ENCODE measurements at regions not wholly inside any gene's neighbourhood (a gene's known extent, or its start where the extent isn't known, plus 50 kb on each side); places are given as distances from the start of the nearest gene placed in this dataset.

GRCh38 chr5:122576256-122577016 is 198.4 kb upstream of the SNX2 start:
- Histone ChIP-seq H3K9me3 (no peaks in the 10 kb centered on the region), H3K27ac (no peak overlapping the region), H3K36me3 (no peaks in the 10 kb centered on the region), H3K4me3 (no peak overlapping the region), H3K27me3 (no peaks in the 10 kb centered on the region), H3K4me1 (no peaks in the 10 kb centered on the region)
- TF ChIP-seq, protein P1, sequence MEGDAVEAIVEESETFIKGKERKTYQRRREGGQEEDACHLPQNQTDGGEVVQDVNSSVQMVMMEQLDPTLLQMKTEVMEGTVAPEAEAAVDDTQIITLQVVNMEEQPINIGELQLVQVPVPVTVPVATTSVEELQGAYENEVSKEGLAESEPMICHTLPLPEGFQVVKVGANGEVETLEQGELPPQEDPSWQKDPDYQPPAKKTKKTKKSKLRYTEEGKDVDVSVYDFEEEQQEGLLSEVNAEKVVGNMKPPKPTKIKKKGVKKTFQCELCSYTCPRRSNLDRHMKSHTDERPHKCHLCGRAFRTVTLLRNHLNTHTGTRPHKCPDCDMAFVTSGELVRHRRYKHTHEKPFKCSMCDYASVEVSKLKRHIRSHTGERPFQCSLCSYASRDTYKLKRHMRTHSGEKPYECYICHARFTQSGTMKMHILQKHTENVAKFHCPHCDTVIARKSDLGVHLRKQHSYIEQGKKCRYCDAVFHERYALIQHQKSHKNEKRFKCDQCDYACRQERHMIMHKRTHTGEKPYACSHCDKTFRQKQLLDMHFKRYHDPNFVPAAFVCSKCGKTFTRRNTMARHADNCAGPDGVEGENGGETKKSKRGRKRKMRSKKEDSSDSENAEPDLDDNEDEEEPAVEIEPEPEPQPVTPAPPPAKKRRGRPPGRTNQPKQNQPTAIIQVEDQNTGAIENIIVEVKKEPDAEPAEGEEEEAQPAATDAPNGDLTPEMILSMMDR (IDR thresholded peaks at IDR 0.05): no peak
- TF ChIP-seq POLR2AphosphoS5 (IDR thresholded peaks at IDR 0.05) (no peak), EP300 (IDR thresholded peaks at IDR 0.05) (no peak), POLR2A (IDR thresholded peaks at IDR 0.05) (no peak)
- no peak for ATAC-seq
- WGBS, 2 donors (ENCODE audit: low coverage in 1 of 2): 57 to 87% methylated on average over 1 to 3 of the region's 3 CpGs

DNA sequence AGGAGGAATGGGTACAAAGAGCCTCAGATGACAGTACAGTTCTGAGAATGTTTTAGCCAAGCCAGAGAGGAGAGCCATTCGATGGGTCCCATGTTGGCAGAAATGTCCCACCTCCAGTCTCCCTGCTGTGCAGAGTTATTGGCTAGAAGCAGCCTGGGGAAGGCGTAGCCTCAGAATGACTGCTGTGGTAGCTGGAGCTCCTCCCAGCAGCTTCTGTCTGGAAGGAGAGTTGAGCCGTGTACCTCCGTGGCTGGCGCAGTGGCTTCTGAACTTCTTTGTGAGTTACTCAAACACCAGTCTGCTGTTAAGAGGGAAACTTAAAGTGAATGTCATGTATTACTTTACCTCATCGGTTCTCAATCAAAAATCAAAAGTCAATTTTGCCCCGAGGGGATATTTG is 193.3 kb upstream of the SNX2 start:
- Histone ChIP-seq H3K9me3 (no peaks in the 10 kb centered on the region), H3K4me3 (no peak overlapping the region), H3K36me3 (no peaks in the 10 kb centered on the region), H3K4me1 (no peaks in the 10 kb centered on the region), H3K27ac (no peak overlapping the region), H3K27me3 (no peaks in the 10 kb centered on the region)
- no peak for ATAC-seq
- 65% methylated on average over 6 of the region's 7 CpGs; no CpG with 5 or more reads in 1 of the 2 donors for WGBS, 2 donors (ENCODE audit: low coverage in 1 of 2)
- TF ChIP-seq POLR2A (IDR thresholded peaks at IDR 0.05): no peak

DNA sequence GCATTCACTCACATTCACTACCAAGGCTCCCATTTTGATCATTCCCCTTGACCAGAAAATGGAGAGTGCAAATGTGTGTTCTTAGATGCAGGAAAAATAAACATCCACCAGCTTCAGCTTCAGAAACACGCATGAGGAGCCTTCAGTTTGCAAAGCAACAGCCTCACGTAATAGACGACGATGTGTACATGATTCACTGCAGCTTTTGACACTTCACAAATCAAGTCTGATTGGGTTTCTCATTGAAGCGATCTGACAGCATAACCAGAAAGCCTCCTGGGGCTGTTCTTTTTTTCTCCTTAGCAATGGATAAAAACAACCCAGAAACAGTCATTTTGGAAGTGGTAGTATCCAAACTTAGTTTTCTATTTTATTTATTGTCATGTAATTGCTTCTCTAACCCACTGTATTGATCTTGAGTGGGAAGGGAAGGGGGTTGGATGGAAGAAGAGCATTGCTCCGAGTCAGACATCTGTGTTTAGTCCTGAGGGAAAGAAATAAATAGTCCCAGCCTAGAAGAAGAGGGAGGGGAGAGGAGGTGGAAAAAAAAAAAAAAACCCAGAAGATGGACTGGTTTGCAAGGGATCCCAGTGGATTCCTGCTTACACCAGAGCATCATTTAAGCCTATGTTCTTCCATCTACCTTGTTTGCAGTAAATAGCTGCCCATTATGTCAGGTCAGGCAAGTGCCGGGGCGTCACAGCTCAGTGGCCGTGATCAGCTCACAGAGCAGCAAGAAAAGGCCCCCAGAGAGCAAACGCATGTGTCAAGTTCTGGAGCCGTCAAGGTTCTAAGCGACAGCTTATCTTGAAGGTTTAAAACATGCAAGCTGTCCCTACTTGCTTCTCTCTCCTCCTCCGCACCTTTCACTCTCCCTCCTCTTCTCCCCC is 190.2 kb upstream of the SNX2 start:
- H3K27me3 ChIP-seq: no peaks in the 10 kb centered on the region
- no peaks in the 10 kb centered on the region for H3K9me3 ChIP-seq
- H3K4me3 ChIP-seq: no peak overlapping the region
- H3K4me1 ChIP-seq: no peaks in the 10 kb centered on the region
- no peak for ATAC-seq
- no peaks in the 10 kb centered on the region for H3K36me3 ChIP-seq
- 32 to 42% methylated on average over 13 of the region's 13 CpGs for WGBS, 2 donors (ENCODE audit: low coverage in 1 of 2)
- TF ChIP-seq POLR2A (IDR thresholded peaks at IDR 0.05) (no peak), EP300 (IDR thresholded peaks at IDR 0.05) (no peak)
- TF ChIP-seq, protein P1 (IDR thresholded peaks at IDR 0.05): no peak
- H3K27ac ChIP-seq: no peak overlapping the region

GRCh38 chr5:122585371-122585770 is 189.5 kb upstream of the SNX2 start:
- H3K4me3 ChIP-seq: no peak overlapping the region
- no peaks in the 10 kb centered on the region for H3K4me1 ChIP-seq
- H3K27me3 ChIP-seq: no peaks in the 10 kb centered on the region
- 68 to 80% methylated on average over 1 to 2 of the region's 2 CpGs for WGBS, 2 donors (ENCODE audit: low coverage in 1 of 2)
- TF ChIP-seq, protein P1 (IDR thresholded peaks at IDR 0.05): no peak
- TF ChIP-seq POLR2AphosphoS5 (IDR thresholded peaks at IDR 0.05) (no peak), EP300 (IDR thresholded peaks at IDR 0.05) (no peak)
- H3K36me3 ChIP-seq: no peaks in the 10 kb centered on the region
- H3K9me3 ChIP-seq: no peaks in the 10 kb centered on the region
- no peak overlapping the region for H3K27ac ChIP-seq
- no peak for ATAC-seq

- Histone ChIP-seq H3K27ac (no peak overlapping the region), H3K9me3 (no peaks in the 10 kb centered on the region), H3K36me3 (no peaks in the 10 kb centered on the region), H3K4me3 (no peak overlapping the region), H3K4me1 (no peaks in the 10 kb centered on the region), H3K27me3 (no peaks in the 10 kb centered on the region)
- no peak for ATAC-seq
- 43 to 64% methylated on average over 1 of the region's 1 CpG for WGBS, 2 donors (ENCODE audit: low coverage in 1 of 2)
- no peak for TF ChIP-seq POLR2A (IDR thresholded peaks at IDR 0.05)
Observed at GRCh38 chr5:122586351-122586750, 188.5 kb upstream of the SNX2 start.

DNA sequence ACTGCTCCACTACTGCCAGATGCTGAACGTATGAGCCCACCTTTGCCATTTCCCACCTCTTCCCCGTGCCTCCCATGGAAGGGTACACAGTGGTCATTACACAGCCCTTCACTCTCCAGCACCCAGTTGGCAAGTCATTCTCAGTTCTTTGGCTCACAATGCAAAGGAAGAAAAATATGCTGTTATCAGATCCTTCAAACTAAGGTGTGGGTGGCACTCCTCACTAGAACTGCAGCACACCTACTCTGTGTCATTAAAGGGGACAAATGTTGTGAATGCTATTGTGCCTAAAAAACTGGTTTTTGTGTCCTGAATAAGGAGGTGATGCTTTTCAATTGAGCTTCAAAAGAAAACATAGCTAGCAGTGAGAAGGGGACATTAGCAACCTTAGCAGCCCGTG is 183.1 kb upstream of the SNX2 start:
- 75 to 88% methylated on average over 2 to 3 of the region's 3 CpGs for WGBS, 2 donors (ENCODE audit: low coverage in 1 of 2)
- no peak for TF ChIP-seq EP300 (IDR thresholded peaks at IDR 0.05)
- TF ChIP-seq POLR2A (IDR thresholded peaks at IDR 0.05): no peak
- TF ChIP-seq, protein P1 (IDR thresholded peaks at IDR 0.05): no peak
- no peak for TF ChIP-seq POLR2AphosphoS5 (IDR thresholded peaks at IDR 0.05)

More for the DNA sequence above, 183.1 kb upstream of the SNX2 start:
- no peaks in the 10 kb centered on the region for H3K36me3 ChIP-seq
- no peaks in the 10 kb centered on the region for H3K9me3 ChIP-seq
- no peak overlapping the region for H3K27ac ChIP-seq
- H3K4me1 ChIP-seq: no peaks in the 10 kb centered on the region
- no peak for ATAC-seq
- no peak overlapping the region for H3K4me3 ChIP-seq
- no peaks in the 10 kb centered on the region for H3K27me3 ChIP-seq

Measured in gastroesophageal sphincter (tissue), 4 donors.